K562 (cell line): ENCODE measurements at regions not wholly inside any gene's neighbourhood (a gene's known extent, or its start where the extent isn't known, plus 50 kb on each side); places are given as distances from the start of the nearest gene placed in this dataset.

Experiments used
- ATAC-seq: fragments of 200-7000 bp; cut with Tn5 transposase; 3 replicates; pipeline ENCODE4 v1.9.1; 2020; ENCODE audit warnings: moderate library complexity
- BruUV-seq: library from RNA; stranded (reverse); fragments of 400-500 nt; replicated peaks from 2 replicates; lab custom pipeline; 2021; lab: Mats Ljungman, UMichigan
- CTCF ChIA-PET: fragments of 300-600 bp; formaldehyde crosslinking; extraction: SDS; loops from one replicate; lab custom pipeline; 2021; ENCODE audit warnings: low intra/inter-chr PET ratio; lab: Yijun Ruan, JAX
- POLR2A ChIA-PET: fragments of 300-600, 350-650 bp; sonication (Branson Sonifier 250); formaldehyde crosslinking; extraction: SDS; loops from one replicate; lab custom pipeline; 2021; ENCODE audit warnings: antibody characterized with exemption, inconsistent platforms; lab: Yijun Ruan, JAX
- DNase-seq, 4 experiments: peaks; one replicate each; pipeline versions ENCODE4 v3.0.0 to v3.0.0-alpha.2; 2011 to 2018; ENCODE audit warnings: low spot score in 3 of 4, mixed read lengths in 3 of 4; ENCODE audit errors: extremely low read depth in 1 of 4
- FAIRE-seq: peaks from 2 replicates; lab custom pipeline; 2011; peaks lifted over from hg19 to GRCh38; lab: Jason Lieb, UNC
- H2AFZ ChIP-seq: 2 replicates; pipeline ENCODE4 v1.6.0; 2011; ENCODE audit warnings: low read depth, low read length, control low read depth, inconsistent platforms
- H3K27ac ChIP-seq: fragments of 200-600 bp; 3 replicates; pipeline ENCODE4 v1.8.0; 2011; ENCODE audit warnings: low read depth, mild to moderate bottlenecking, control low read depth, inconsistent platforms, low read length, moderate library complexity, mixed read lengths; ENCODE audit errors: extremely low read depth
- H3K27me3 ChIP-seq, 2 experiments: fragments of 300-600 bp in 1 of 2; 2 replicates in 1 of 2; 3 replicates in 1 of 2; pipeline versions ENCODE4 v1.6.0 to v1.8.0; 2011; ENCODE audit warnings: inconsistent platforms in 2 of 2, low read length in 2 of 2, mild to moderate bottlenecking in 1 of 2, mixed read lengths in 1 of 2, moderate library complexity in 1 of 2; ENCODE audit not compliant: control insufficient read depth in 2 of 2, insufficient read depth in 2 of 2
- H3K36me3 ChIP-seq: fragments of 300-600 bp; 3 replicates; pipeline ENCODE4 v1.8.0; 2011; ENCODE audit warnings: mild to moderate bottlenecking, low read length, inconsistent platforms; ENCODE audit not compliant: control insufficient read depth, insufficient read depth
- H3K4me1 ChIP-seq, 2 experiments: fragments of 200-600 bp in 1 of 2; replicated peaks in 1 of 2; 2 replicates in 1 of 2; 3 replicates in 1 of 2; pipeline versions ENCODE4 v1.5.1 to v1.8.0; 2011; ENCODE audit warnings: inconsistent platforms in 2 of 2, low read length in 2 of 2, mild to moderate bottlenecking in 1 of 2, mixed read lengths in 1 of 2, moderate library complexity in 1 of 2; ENCODE audit not compliant: control insufficient read depth in 2 of 2, insufficient read depth in 2 of 2
- H3K4me2 ChIP-seq: 2 replicates; pipeline ENCODE4 v1.6.1; 2011; ENCODE audit warnings: low read length, control low read depth, inconsistent platforms, mixed read lengths; ENCODE audit not compliant: insufficient read depth
- H3K4me3 ChIP-seq: fragments of 200-600 bp; sonication (generic), shearing (Covaris generic); 2 replicates; pipeline ENCODE4 v1.5.1; 2016; ENCODE audit warnings: control low read depth, inconsistent platforms
- H3K79me2 ChIP-seq: fragments of 200-600 bp; 3 replicates; pipeline ENCODE4 v1.8.0; 2011; ENCODE audit warnings: low read length, inconsistent platforms; ENCODE audit not compliant: control insufficient read depth, insufficient read depth
- H3K9ac ChIP-seq, 2 experiments: 2 replicates each; pipeline versions ENCODE4 v1.6.0 to v1.6.1; 2011; ENCODE audit warnings: low read depth in 2 of 2, low read length in 2 of 2, control low read depth in 1 of 2, inconsistent platforms in 1 of 2, mild to moderate bottlenecking in 1 of 2, mixed read lengths in 1 of 2; ENCODE audit not compliant: insufficient read depth in 1 of 2
- H3K9me1 ChIP-seq: one replicate; pipeline ENCODE4 v1.6.0; 2011; ENCODE audit warnings: inconsistent platforms, mild to moderate bottlenecking, low read length, moderate library complexity; ENCODE audit not compliant: control insufficient read depth, insufficient read depth
- H3K9me3 ChIP-seq: replicated peaks from 2 replicates; pipeline ENCODE4 v1.5.1; 2011; ENCODE audit warnings: low read depth, low read length, inconsistent platforms; ENCODE audit not compliant: control insufficient read depth, insufficient read depth
- H4K20me1 ChIP-seq: replicated peaks from 2 replicates; pipeline ENCODE4 v1.6.1; 2011; ENCODE audit warnings: low read length, inconsistent platforms, mixed read lengths; ENCODE audit not compliant: control insufficient read depth, insufficient read depth
- CHD2 ChIP-seq: IDR thresholded peaks from 2 replicates; pipeline ENCODE4 v1.6.1; 2011; ENCODE audit warnings: low read depth, low read length
- EGR1 ChIP-seq: fragments of 450-650 bp; conservative IDR thresholded peaks from 2 replicates; pipeline ENCODE4 v1.6.1; 2017; ENCODE audit warnings: mild to moderate bottlenecking
- FOXA1 ChIP-seq: fragments of 450-650 bp; IDR thresholded peaks from 2 replicates; pipeline ENCODE4 v1.6.1; 2016; ENCODE audit warnings: mild to moderate bottlenecking, borderline replicate concordance
- PCBP2 ChIP-seq: fragments of 200-400 bp; formaldehyde crosslinking; IDR thresholded peaks from 2 replicates; pipeline ENCODE4 v1.6.1; 2018; ENCODE audit warnings: low read length, low read depth, mild to moderate bottlenecking, moderate library complexity; ENCODE audit not compliant: poor library complexity, severe bottlenecking
- POLR3G ChIP-seq: IDR thresholded peaks from 2 replicates; pipeline ENCODE4 v1.6.1; 2011; ENCODE audit not compliant: insufficient read length, insufficient replicate concordance; ENCODE audit errors: extremely low read depth
- SLC30A9 ChIP-seq: fragments of 250-450 bp; sonication (Bioruptor Pico); IDR thresholded peaks from 2 replicates; pipeline ENCODE4 v1.8.0; 2022; ENCODE audit warnings: mild to moderate bottlenecking, moderate library complexity
- SOX6 ChIP-seq: fragments of 450-650 bp; IDR thresholded peaks from 2 replicates; pipeline ENCODE4 v1.6.1; 2014; ENCODE audit warnings: mild to moderate bottlenecking
- TRIM24 ChIP-seq, 2 experiments: fragments of 450-650 bp; IDR thresholded peaks; 2 replicates each; pipeline ENCODE4 v1.6.1; 2016
- ZNF174 ChIP-seq: fragments of 250-450 bp; sonication (Bioruptor Pico); IDR thresholded peaks from 2 replicates; pipeline ENCODE4 v1.4.0; 2020; ENCODE audit warnings: mild to moderate bottlenecking
- ZNF280A ChIP-seq: fragments of 450-650 bp; IDR thresholded peaks from 2 replicates; pipeline ENCODE4 v1.6.1; 2018; ENCODE audit warnings: mild to moderate bottlenecking, low read depth; ENCODE audit not compliant: partially characterized antibody
- WGBS: fragments of 100-300 bp; shearing (Covaris generic); methylation state at CpG from one replicate; pipeline ENCODE4 v1.1.6; 2016; ENCODE audit warnings: low coverage, mixed read lengths; ENCODE audit not compliant: insufficient coverage; ENCODE audit errors: missing lambda C conversion rate; 5-methylcytosine and 5-hydroxymethylcytosine counted together
- in situ Hi-C: fragments of 300-500 bp; cut with MboI; formaldehyde crosslinking; loops from 4 replicates; pipeline ENCODE4 v1.15.0; 2018; ENCODE audit warnings: inconsistent platforms, mixed read lengths
- intact Hi-C: fragments of 100-400 bp; cut with micrococcal nuclease; formaldehyde crosslinking; loops from 2 replicates; pipeline ENCODE4 v1.14.2; 2022
- TF ChIP-seq, protein P1 (sequence below): fragments of 450-650 bp; conservative IDR thresholded peaks from 2 replicates; pipeline ENCODE4 v1.6.1; 2016; ENCODE audit warnings: missing genetic modification characterization, low read depth, mild to moderate bottlenecking, missing compliant biosample characterization, moderate library complexity
- TF ChIP-seq, protein P2 (sequence below), 2 experiments: fragments of 150-350 bp in 1 of 2; IDR thresholded peaks; 2 replicates each; pipeline ENCODE4 v1.6.1; 2012 to 2016; ENCODE audit warnings: low read depth in 2 of 2, low read length in 2 of 2, mild to moderate bottlenecking in 1 of 2, moderate library complexity in 1 of 2

DNA sequence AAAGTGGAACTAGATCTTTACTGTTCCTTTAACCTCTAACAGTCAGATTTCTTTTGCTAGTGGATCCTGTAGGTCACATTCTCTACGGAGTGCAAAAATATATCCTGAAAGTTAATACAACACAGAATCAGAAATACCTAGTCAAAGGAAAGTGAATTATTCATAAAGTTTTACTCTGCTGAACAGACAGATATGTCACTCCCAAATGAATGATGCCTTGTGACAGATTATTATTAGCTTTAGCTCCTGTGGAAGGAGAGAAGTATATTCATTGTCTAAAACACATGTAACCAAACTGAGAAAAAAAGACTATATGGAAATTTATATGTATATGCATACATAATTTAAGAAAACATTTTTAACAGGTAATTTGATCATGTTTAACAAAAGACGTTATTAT is 1497.2 kb upstream of the RAG2 start:
- ChIA-PET CTCF (no interaction called here), POLR2A (no interaction called here)
- no peaks in the 10 kb centered on the region for H3K27me3 ChIP-seq
- H3K4me3 ChIP-seq: no peak overlapping the region
- in situ Hi-C loops (no loop called here), intact Hi-C loops (no loop called here)
- H3K79me2 ChIP-seq: no peaks in the 10 kb centered on the region
- 13% methylated on average over 2 of the region's 2 CpGs for WGBS
- no peaks in the 10 kb centered on the region for H3K9me1 ChIP-seq
- no TSS peak for BruUV-seq
- no peak for ATAC-seq
- no peaks in the 10 kb centered on the region for H3K36me3 ChIP-seq
- no peak for FAIRE-seq
- no peak for DNase-seq
- no peak for TF ChIP-seq TRIM24 (IDR thresholded peaks at IDR 0.05)
- no peak for TF ChIP-seq PCBP2
- no peak for TF ChIP-seq FOXA1
- no peak for TF ChIP-seq POLR3G
- TF ChIP-seq, protein P1, sequence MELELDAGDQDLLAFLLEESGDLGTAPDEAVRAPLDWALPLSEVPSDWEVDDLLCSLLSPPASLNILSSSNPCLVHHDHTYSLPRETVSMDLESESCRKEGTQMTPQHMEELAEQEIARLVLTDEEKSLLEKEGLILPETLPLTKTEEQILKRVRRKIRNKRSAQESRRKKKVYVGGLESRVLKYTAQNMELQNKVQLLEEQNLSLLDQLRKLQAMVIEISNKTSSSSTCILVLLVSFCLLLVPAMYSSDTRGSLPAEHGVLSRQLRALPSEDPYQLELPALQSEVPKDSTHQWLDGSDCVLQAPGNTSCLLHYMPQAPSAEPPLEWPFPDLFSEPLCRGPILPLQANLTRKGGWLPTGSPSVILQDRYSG: no peak
- no peak for TF ChIP-seq SOX6
- TF ChIP-seq, all 486 proteins: peak for 0
- Histone ChIP-seq H3K9me3 (no peaks in the 10 kb centered on the region; the same call in 1 of the 2 replicates), H4K20me1 (no peaks in the 10 kb centered on the region), H3K27ac (no peak overlapping the region), H3K4me1 (no peaks in the 10 kb centered on the region), H3K9ac (no peak overlapping the region), H3K4me2 (no peak overlapping the region), H2AFZ (no peak overlapping the region)

DNA sequence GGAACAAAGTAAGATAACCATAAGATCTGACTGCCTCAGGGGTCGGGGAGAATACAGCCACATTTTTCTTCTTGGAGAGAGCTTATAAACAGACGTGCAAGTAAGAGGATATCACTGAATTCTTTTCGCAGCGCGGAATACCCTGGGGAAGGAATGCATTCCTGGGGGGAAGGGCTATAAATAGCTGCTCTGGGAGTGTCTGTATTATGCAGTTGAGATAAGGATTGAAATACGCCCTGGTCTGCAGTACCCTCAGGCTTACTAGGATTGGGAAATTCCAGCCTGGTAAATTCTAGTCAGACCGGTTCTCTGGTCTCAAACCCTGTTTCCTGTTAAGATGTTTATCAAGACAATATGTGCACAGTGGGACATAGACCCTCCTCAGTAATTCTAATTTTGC is 1491.7 kb upstream of the RAG2 start:
- WGBS: 15% methylated on average over 7 of the region's 7 CpGs
- H3K4me1 ChIP-seq: no peaks in the 10 kb centered on the region
- H3K36me3 ChIP-seq: no peaks in the 10 kb centered on the region
- no peaks in the 10 kb centered on the region for H3K79me2 ChIP-seq
- POLR2A ChIA-PET: no interaction called here
- H3K27me3 ChIP-seq: no peaks in the 10 kb centered on the region
- no peak overlapping the region for H3K4me3 ChIP-seq
- H4K20me1 ChIP-seq: no peaks in the 10 kb centered on the region
- FAIRE-seq (no peak), ATAC-seq (no peak), DNase-seq (no peak)
- H3K9me1 ChIP-seq: no peaks in the 10 kb centered on the region
- no peak overlapping the region for H3K27ac ChIP-seq
- in situ Hi-C loops (no loop called here), intact Hi-C loops (no loop called here)
- H2AFZ ChIP-seq: no peak overlapping the region
- no peak overlapping the region for H3K9ac ChIP-seq
- CTCF ChIA-PET: no interaction called here
- BruUV-seq: no TSS peak
- no peak overlapping the region for H3K4me2 ChIP-seq
- no peaks in the 10 kb centered on the region; the same call in 1 of the 2 replicates for H3K9me3 ChIP-seq
- TF ChIP-seq EGR1 (no peak), ZNF280A (no peak), CHD2 (no peak), ZNF174 (CRISPR knock-in tag) (no peak), SLC30A9 (CRISPR knock-in tag) (no peak)
- TF ChIP-seq, protein P2, sequence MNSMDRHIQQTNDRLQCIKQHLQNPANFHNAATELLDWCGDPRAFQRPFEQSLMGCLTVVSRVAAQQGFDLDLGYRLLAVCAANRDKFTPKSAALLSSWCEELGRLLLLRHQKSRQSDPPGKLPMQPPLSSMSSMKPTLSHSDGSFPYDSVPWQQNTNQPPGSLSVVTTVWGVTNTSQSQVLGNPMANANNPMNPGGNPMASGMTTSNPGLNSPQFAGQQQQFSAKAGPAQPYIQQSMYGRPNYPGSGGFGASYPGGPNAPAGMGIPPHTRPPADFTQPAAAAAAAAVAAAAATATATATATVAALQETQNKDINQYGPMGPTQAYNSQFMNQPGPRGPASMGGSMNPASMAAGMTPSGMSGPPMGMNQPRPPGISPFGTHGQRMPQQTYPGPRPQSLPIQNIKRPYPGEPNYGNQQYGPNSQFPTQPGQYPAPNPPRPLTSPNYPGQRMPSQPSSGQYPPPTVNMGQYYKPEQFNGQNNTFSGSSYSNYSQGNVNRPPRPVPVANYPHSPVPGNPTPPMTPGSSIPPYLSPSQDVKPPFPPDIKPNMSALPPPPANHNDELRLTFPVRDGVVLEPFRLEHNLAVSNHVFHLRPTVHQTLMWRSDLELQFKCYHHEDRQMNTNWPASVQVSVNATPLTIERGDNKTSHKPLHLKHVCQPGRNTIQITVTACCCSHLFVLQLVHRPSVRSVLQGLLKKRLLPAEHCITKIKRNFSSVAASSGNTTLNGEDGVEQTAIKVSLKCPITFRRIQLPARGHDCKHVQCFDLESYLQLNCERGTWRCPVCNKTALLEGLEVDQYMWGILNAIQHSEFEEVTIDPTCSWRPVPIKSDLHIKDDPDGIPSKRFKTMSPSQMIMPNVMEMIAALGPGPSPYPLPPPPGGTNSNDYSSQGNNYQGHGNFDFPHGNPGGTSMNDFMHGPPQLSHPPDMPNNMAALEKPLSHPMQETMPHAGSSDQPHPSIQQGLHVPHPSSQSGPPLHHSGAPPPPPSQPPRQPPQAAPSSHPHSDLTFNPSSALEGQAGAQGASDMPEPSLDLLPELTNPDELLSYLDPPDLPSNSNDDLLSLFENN (IDR thresholded peaks at IDR 0.05; ENCODE audit: low read depth in 2 of 2, low read length in 2 of 2): no peak
